Neural progenitor cell (in vitro differentiated cells): ENCODE measurements at regions not wholly inside any gene's neighbourhood (a gene's known extent, or its start where the extent isn't known, plus 50 kb on each side); places are given as distances from the start of the nearest gene placed in this dataset.

Experiments used
- EZH2 ChIP-seq: fragments of 200-600 bp; sonication (generic); IDR thresholded peaks from 2 replicates; pipeline ENCODE4 v1.6.1; 2017; ENCODE audit warnings: antibody characterized with exemption, mild to moderate bottlenecking, moderate library complexity
- TF ChIP-seq, protein P1 (sequence below): fragments of 200-600 bp; sonication (generic); IDR thresholded peaks from 2 replicates; pipeline ENCODE4 v1.5.1; 2017; ENCODE audit warnings: antibody characterized with exemption, mild to moderate bottlenecking

DNA sequence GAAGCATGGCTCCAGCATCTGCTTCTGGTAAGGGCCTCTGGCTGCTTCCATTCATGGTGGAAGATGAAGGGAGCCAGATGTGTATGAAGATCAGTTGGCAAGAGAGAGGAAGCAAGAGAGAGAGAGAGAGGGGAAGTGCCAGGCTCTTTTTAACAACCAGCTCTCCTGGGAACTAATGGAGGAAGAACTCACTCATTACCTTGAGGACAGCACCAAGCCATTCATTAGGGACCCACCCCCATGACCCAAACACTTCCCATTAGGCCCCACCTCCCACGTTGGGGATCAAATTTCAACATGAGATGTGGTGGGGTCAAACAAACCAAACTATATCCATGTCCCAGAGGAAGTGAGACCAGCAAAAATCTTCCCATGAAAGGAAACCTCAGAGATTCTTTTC is 124.8 kb upstream of the SIX2 start:
- TF ChIP-seq, protein P1, sequence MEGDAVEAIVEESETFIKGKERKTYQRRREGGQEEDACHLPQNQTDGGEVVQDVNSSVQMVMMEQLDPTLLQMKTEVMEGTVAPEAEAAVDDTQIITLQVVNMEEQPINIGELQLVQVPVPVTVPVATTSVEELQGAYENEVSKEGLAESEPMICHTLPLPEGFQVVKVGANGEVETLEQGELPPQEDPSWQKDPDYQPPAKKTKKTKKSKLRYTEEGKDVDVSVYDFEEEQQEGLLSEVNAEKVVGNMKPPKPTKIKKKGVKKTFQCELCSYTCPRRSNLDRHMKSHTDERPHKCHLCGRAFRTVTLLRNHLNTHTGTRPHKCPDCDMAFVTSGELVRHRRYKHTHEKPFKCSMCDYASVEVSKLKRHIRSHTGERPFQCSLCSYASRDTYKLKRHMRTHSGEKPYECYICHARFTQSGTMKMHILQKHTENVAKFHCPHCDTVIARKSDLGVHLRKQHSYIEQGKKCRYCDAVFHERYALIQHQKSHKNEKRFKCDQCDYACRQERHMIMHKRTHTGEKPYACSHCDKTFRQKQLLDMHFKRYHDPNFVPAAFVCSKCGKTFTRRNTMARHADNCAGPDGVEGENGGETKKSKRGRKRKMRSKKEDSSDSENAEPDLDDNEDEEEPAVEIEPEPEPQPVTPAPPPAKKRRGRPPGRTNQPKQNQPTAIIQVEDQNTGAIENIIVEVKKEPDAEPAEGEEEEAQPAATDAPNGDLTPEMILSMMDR = no peak
- TF ChIP-seq EZH2 = no peak
